ENCODE measurements at regions not wholly inside any gene's neighbourhood (a gene's known extent, or its start where the extent isn't known, plus 50 kb on each side); places are given as distances from the start of the nearest gene placed in this dataset.

DNA sequence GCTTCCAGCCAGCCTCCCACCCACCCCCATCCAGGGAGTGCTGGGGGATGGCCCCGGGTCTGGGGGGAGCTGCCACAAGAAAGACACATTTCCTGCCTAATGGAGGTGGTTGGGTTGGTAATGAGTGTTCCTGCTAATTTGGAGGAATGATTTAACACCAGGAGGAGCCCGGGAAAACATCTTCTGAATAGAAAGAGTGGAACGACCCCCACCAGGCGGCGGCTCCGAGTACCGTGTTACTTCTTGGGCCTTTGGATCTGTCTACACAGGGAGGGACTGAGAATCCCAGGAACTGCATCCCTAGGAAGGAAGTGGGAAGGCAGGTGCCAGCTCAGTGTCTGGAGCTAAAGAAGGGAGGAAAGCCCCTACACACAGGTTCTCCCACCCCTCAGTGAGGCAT lies 64.6 kb downstream of the TSPAN17 start:
- DNase-seq (ENCODE audit: low read depth), result no peak

DNA sequence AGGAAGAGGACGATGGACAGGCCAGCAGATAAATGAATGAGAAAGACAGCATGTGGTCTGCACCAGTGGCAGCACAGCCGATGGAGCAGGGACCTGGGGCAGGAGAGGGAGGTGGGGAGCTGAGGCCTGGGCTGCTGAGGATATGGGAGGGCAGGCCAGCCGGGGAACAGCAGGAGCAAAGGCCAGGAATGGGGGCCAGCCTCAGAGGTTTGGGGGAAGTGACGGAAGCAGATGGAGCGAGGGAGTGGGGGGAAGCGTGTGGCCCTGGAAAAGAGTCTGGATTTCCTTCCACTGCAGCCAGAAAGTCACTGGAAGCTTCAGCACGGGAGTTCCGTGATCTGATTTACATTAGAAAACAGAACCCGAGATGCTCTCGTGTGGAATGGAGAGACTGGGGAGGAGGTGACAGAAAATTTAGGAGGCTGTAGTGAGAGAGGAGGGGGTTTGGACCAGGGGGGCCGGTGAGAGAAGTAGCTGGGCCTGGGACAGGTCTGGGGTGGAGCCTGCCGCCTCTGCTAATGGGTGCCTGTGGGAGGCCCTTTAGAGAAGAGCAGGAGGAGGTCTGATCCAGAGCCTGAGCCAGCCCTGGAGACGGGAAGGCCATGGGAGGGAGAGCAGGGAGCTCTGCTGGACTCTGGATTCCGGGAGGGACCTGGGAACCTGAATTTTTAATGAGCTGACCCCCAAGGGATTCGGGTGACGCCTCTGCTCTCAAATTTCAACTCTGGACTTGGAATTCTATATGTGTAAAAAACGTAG lies 65.4 kb downstream of the TSPAN17 start:
- DNase-seq (ENCODE audit: low read depth), result no peak

DNA sequence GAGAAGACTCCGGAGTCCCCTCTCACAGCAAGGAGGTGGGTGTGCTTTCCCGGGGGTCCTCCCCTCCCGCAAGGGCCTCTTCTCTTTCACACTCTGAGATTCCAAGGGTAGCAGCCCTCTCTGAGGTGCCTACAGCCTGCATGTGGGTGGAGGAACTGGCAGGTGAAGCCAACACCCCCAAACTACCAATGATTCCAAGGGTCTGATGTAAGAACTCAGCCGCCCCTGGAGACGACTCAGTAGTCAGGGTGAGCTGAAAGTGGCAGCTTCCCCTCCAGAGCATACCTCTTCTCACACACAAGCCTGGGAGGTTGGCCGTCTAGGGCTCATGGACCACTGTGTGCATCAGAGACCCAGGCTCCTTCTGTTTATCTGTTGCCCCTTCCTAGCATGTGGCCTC lies 66.1 kb downstream of the TSPAN17 start:
- DNase-seq (ENCODE audit: low read depth), result no peak

DNA sequence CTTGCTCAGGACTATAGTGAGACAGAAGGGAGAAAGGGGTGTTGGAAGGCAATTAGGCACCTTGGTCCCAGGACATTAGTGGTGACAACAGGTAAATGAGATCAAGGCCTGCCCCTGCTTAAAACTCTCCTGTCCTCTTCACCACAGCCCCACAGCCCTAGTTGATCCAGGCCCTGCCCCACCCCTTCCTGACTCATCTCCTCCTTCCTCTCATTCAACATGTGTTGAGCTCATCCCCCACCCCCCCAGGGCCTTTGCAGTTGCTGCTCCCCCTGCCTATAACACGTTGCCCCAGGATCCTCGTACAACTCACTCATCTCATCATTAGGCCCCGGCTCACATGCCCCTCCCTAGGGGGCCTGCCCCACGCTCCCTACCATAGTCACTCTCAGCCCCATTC lies 66.8 kb downstream of the TSPAN17 start:
- peak; percentile 47 for DNase-seq (ENCODE audit: low read depth)

DNA sequence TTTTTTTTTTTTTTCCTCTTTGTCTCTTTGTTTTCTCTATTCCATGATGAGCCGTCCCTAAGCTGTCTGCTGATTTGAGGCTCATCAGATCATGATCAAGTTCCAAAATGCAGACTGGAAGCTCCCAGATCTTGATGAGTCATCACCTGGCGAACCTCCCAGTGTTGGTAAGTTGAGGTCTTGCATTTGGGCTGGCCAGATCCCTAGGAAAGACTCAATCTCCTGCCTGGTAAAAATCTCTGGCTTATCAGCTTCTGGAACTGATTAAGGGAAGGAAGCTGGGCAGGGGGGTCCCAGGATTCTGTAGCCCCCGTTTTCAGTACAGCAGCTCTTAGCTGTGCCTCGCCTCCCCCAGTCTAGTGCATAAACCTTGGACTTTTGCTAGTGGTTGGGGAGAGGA lies 69.0 kb downstream of the TSPAN17 start:
- DNase-seq (ENCODE audit: low read depth), result peak; percentile 53

DNA sequence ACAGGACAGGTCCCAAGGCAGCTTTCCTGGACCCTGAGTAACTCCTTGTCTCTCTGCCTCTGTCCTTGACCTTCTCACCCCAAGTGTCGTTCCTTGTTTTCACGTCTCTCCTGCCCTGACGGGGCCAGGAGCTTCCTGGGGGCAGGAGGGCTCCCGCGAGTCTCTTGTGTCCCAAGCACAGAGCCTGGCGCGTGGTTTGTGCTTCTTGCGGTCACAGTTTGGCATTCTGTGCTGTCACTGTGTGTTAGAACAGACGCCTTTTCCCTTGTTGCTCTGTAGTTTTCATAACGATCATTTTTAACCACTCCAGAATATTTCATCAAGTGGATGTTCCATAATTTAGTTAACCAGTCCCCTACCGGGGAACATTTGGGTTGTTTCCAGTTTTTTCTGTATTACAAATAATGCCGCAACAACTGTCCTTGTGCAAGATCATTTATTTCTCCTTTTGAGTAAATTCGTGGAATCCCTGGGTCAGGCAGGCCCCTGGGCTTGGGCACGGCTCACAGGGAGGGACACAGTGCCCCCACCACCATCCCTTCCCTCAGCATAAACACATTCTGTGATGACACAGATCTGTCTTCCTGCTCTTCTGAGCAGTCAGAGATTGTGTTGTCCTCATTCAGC lies 71.9 kb downstream of the TSPAN17 start:
- DNase-seq (ENCODE audit: low read depth), result no peak

DNA sequence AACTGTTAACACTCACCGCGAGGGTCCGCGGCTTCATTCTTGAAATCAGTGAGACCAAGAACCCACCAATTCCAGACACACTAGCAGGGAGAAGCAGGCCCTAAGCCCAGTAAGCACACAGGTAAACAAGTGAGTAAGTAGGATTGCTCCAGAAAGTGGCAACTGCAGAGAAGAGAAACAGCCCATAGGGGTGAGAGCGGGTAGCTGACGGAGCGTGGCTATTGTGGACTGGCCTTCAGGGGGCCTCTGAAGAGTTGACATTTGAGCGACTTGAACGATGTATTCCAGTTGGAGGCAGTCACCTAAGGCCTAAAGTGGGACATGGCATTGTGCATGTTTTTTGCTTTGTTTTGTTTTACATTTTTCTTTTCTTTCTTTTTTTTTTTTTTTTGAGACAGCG lies 74.2 kb downstream of the TSPAN17 start:
- no peak for DNase-seq (ENCODE audit: low read depth)

DNA sequence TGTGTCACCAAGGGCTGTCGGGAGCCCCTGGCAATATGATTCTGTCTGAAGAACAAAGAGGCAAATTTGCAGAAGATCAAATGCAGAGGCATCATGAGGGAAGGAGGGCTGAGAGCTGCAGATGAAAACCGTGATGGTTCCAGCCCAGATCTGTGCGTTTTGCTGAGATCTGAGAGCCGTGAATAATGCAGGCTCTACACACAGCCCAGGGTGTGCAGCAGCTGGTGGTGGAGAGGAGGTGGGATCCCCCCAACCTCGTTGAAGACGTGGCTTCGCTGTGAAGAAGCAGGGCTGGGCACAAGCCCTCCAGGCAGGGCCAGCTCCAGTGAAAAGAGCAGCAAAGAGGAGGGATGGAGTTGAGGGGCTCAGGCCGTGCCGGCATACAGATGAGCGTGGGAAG lies 75.5 kb downstream of the TSPAN17 start:
- no peak for DNase-seq (ENCODE audit: low read depth)

DNA sequence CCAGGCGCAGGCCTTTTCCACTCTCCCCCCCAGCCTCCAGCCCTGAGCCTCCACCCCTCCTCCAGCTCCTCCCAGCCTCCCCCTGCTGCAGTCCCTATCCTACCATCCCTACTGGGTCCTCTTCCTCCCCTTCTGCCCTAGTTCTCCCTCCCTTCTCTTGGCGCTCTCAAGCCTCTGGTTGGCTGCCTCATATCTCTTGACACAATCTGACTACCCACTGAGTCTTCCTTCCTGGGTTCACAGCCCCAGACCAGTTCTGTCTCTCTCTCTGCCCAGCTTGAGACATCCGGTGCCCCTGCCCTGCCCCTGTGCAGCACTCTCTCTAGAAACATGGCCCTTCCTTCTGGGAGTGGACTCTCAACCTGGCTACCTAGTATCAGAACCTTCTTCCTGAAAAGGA lies 76.2 kb downstream of the TSPAN17 start:
- DNase-seq (ENCODE audit: low read depth), result no peak

DNA sequence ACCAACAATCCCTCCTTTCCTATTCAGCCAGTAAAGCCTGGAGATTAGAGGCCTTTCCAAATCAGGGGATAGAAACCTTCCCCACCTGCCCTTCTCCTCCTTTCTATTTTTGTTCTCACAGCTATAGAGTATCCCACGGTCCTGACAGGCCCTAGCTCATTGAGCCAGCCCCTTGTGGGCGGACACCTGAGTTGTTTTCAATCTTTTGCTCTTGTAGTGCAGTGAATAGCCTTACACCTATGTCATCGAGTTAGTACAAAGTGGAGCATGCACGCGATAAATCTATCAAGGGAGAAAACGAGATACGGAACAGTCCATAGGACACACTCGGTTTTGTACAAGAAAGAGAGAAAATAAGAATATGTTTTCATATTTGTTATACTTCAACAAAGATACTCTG lies 77.2 kb downstream of the TSPAN17 start:
- DNase-seq (ENCODE audit: low read depth), result no peak

DNA sequence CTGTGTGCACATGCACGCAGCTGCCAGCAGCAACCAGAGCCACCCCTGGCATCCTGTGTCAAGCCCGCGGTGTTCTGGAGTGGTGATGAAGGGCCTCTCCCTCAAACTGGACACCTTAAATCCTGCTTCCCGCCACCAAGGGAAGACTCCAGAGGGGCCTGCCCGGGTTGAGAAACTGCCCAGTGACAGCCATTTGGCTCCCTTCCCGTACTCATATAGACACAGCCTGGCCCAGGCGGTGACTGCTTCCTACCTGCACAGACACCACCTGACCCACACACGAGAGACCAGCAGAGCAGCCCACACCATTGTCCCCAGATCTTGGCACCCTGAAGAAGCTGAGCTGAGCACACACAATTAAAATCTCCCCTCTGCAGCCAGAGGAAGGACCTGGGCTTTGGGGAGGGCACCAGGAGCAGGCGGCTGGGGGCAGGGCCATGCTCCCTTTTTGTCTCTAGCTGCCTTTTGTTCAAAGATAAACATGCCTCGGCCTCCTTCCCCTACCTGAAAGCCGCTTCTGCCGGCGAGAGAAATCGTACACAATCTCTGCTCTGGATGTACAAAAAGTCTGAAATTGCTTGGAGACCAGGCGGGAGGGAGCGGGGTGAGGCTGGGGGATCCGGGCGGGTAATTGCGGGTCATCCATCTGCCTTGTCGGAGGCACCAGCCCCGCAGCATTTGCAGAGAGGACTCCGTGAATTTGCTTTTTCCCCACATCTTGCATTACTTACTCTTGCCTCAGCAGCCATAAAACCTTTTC lies 78.4 kb downstream of the TSPAN17 start:
- DNase-seq (ENCODE audit: low read depth), result no peak

DNA sequence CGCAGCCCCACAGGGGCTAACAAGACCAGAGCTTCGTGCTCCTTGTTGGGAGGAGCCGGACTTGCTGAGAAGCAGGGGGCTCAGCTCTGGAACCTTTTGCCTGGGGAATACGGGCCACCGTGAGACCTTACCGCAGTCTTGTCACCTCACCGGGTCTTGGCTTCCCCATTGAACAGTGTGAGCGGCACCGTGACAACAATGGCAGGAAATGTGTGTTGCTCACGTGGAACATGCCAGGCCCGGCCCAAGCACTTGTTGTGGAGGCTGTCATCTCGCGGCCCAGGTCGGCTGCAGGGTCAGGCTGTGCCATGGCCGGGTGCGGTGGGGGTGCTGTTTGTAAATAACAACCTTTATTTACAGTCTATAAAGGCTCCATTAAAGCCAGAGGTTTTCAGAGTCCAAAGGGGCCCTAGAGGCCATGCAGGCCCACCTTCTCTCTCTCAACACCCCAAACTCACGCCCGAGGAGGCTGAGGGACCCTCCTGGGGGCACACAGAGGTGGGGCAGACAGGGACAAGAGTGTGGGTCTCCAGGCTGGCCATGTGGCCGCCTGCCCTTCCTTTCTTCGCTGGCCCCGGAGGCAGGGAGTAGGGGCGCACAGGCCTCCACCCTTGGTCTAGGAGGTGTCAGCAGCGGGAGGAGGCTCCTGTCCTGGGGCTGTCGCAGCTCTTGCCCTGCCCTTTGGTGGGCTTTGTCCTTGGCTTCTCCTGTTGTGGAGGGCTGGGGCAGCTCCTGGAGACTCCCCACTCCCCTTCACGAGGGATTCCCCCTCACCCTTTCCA lies 79.7 kb downstream of the TSPAN17 start:
- DNase-seq (ENCODE audit: low read depth), result no peak

DNA sequence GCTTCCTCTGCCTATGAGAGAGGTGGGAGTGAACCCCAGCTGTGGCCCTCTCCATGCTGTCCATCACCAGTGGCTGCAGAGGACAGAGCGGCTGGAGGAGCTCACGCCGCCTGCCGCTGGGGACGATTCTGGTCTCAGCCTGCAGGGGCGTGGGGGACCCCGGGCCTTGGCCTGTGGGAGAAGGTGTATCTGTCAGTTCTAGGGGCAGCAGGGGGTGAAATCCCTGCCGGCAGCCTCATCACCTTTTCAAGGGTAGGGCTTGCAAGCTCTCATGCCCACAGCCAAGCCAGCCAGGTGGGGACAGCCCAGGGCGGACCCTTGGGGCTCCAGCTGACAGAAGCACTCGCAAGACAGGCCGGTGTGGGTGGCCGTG lies 80.2 kb downstream of the TSPAN17 start:
- DNase-seq (ENCODE audit: low read depth), result no peak

DNA sequence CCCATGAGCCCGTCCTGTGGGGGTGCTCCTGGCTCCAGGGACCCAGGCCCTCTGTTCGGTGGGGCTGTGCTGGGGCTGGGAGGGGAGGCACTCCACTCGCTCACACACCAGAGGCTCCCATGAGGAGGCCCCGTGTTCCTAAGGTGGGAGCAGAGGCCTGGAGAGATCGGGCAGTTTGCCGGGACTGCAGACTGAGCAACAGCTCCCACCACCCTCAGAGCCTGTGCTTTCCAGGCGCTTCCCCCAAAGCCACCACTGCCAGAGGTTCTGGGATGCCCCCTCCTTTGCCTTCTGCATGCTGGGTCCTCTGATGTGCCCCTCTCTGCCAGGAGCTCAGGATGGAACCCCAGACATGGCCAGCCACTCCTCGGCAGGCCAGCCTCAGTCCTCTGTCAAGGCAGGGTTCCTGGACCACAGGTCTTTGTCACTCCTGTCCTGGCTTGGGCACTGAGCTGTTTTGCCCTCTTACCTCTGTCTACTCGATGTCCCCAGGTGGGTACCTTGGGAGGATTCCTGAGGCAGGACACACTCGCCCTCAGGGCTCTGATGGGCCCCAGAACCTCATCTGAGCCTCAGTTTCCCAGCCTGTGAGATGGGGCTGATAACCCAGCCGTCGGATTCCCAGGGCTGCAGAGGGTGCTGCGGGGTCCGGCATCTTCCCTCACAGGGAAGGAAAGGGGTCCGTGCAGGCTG lies 80.8 kb downstream of the TSPAN17 start:
- no peak for DNase-seq (ENCODE audit: low read depth)

DNA sequence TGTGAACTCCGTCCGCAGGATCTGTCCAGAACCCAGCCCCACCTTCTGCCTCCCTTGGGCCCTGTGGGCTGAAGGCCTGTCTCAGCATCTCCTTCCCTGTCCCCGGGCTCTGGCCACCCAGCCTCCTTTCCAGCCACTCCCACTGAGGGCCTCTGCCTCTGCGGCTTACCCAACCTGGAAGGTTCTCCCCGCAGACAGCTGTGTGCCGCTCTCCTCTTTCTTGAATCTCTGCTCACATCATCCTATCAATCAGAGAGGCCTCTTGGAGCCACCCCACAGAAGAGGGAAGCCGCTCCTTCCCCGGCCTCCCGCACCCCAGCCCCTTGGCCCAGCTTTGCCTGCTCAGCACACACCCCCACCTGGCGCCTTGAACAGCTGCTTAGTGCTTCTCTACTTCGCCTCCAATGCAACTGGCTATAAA lies 81.5 kb upstream of the UNC5A start:
- DNase-seq (ENCODE audit: low read depth), result no peak

DNA sequence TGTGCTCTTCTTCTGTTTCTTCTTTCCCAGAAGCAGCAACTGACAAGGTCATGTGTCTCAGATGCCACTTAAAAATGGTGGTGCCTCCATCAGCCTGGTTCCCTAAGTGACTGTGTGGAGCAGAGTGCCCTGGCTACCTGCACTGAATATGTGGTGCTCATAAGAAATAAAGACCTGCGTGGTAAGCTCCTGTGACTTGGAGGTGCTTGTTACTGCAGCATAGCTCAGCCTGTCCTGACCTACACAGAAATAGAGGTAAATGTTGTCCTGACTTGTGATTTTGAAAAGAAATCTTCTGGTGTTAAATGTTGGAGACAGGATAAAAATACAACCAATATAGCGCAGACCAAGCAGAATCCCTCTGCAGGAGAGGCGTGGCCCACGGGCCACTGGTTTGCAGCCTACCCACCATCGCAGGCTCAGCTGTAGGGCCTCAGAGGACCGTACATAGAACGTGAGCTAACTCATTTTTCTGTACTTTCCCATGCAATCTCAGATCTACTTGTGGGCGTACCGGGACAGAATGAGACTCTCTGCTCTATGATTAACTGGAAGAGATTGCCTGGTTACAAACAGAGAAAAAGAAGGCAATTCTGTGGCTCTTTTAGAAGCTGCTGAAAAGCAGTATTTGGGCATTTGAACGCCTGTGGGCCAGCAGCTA lies 79.4 kb upstream of the UNC5A start:
- DNase-seq (ENCODE audit: low read depth), result no peak

DNA sequence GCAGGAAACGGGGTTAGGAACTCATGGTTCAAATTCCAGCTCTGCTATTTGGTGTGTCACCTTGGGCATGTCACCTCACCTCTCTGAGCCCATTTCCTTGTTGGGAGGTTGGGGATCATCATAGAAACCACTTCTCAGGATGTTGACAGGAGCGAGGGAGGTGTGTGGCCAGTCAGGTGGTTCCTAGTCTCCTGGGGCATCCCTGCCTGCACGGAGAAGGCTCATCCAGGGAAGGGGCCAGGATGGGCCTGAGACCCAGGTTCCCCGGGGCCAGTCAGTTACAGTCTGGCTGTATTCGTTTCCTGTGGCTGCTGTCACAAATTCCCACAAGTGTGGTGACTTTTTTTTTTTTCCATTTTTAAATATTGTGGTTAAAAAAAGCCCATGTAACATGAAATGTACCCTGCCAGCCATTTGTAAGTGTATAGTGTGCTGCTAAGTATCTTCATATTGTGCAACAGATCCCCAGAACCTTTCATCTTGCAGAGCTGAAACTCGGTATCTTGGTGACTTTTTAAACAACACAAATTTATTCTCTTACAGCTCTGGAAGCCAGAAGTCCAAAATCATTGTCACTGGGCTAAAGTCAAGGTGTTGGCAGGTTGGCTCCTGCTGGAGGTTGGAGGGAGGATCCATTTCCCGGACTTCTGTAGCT lies 78.7 kb upstream of the UNC5A start:
- DNase-seq (ENCODE audit: low read depth), result no peak

DNA sequence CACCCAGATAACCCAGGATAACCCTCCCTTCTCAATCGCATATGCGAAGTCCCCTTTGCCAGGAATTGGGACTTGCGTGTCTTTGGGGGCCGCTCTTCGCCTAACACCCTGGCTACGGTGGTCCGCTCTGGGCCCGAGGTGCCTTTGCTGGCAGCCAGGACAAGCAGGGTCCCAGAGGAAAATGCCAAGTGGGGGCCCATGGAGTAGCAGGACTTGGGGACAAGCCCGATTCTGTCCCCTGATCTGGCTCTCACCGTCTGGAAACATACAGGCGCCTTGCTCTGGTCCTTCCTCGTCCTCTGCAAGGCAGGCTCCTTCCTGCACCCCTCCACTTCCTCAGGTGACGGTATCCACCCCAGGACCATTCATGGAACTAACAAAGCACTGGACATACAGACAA lies 78.1 kb upstream of the UNC5A start:
- no peak for DNase-seq (ENCODE audit: low read depth)

DNA sequence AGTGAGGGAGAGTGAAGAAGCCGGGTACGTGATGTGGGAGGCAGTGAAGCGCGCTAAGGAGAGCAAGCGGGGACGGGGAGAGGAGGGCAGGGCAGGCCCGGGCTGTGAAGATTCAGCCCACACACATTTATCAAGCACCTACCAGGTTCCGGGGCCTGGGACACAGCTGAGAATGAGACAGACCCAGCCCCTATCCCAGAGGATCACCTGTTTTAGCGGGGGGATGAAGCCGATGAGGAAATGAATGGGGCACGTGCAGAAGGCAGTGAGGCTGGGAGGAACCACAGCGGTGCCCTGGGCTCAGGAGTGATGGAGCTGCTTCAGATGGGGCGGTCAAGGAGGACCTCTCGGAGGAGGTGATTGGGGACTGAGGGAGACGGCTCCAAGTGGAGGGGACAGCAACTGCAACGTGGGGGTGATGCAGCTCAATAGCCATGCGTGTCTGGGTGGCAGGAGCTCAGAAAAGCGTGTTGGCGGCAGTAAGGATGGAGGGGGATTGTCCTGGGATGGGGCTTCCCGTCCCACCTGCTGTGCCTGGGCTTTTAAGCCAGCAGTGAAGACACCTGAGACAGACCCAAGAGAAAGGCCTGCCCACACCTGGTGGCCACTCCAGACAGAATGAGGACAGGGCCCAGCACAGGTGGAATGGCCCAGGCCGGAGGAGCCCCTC lies 77.5 kb upstream of the UNC5A start:
- no peak for DNase-seq (ENCODE audit: low read depth)
